Activated CD8-positive, alpha-beta T cell treated with anti-CD3 and anti-CD28 coated beads for 36 hours (primary cell): ENCODE measurements at regions not wholly inside any gene's neighbourhood (a gene's known extent, or its start where the extent isn't known, plus 50 kb on each side); places are given as distances from the start of the nearest gene placed in this dataset.

Experiments used
- ATAC-seq: fragments of 200-7000 bp; cut with Tn5 transposase; one replicate; pipeline ENCODE4 v1.10.0; 2021; ENCODE audit warnings: mild to moderate bottlenecking, moderate library complexity
- CTCF ChIA-PET: fragments of 350-600 bp; sonication (Branson Sonifier 250); formaldehyde crosslinking; loops from one replicate; lab custom pipeline; 2021; ENCODE audit warnings: antibody characterized with exemption; lab: Charles Lee
- POLR2A ChIA-PET: fragments of 350-600 bp; sonication (Branson Sonifier 250); formaldehyde crosslinking; loops from one replicate; lab custom pipeline; 2021; ENCODE audit warnings: antibody characterized with exemption; lab: Charles Lee
- DNase-seq: peaks from one replicate; pipeline ENCODE4 v3.0.0-alpha.2; 2020
- H3K27ac Mint-ChIP-seq: one replicate; pipeline ENCODE4 v1.8.0; 2021; ENCODE audit warnings: mild to moderate bottlenecking, mixed read lengths
- H3K27me3 Mint-ChIP-seq: one replicate; pipeline ENCODE4 v1.8.0; 2021; ENCODE audit warnings: mixed read lengths
- H3K36me3 Mint-ChIP-seq: one replicate; pipeline ENCODE4 v1.8.0; 2021; ENCODE audit warnings: low read depth, mixed read lengths
- H3K4me1 Mint-ChIP-seq: one replicate; pipeline ENCODE4 v1.8.0; 2021; ENCODE audit warnings: low read depth, mixed read lengths
- H3K4me3 Mint-ChIP-seq: one replicate; pipeline ENCODE4 v1.8.0; 2021; ENCODE audit warnings: mild to moderate bottlenecking, moderate library complexity, mixed read lengths
- H3K9me3 Mint-ChIP-seq: one replicate; pipeline ENCODE4 v1.8.0; 2021; ENCODE audit warnings: mixed read lengths
- intact Hi-C: fragments of 100-400 bp; cut with micrococcal nuclease; formaldehyde crosslinking; loops from one replicate; pipeline ENCODE4 v1.10.0; 2022
- TF ChIP-seq, protein P1 (sequence below): fragments of 200-600 bp; IDR thresholded peaks from one replicate; pipeline ENCODE4 v1.8.0; 2022; ENCODE audit warnings: antibody characterized with exemption, mild to moderate bottlenecking

- CTCF ChIA-PET, result no interaction called here
- no peak overlapping the region for H3K4me3 Mint-ChIP-seq
- no peaks in the 10 kb centered on the region for H3K9me3 Mint-ChIP-seq
- H3K4me1 Mint-ChIP-seq, result no peaks in the 10 kb centered on the region
- TF ChIP-seq, protein P1, sequence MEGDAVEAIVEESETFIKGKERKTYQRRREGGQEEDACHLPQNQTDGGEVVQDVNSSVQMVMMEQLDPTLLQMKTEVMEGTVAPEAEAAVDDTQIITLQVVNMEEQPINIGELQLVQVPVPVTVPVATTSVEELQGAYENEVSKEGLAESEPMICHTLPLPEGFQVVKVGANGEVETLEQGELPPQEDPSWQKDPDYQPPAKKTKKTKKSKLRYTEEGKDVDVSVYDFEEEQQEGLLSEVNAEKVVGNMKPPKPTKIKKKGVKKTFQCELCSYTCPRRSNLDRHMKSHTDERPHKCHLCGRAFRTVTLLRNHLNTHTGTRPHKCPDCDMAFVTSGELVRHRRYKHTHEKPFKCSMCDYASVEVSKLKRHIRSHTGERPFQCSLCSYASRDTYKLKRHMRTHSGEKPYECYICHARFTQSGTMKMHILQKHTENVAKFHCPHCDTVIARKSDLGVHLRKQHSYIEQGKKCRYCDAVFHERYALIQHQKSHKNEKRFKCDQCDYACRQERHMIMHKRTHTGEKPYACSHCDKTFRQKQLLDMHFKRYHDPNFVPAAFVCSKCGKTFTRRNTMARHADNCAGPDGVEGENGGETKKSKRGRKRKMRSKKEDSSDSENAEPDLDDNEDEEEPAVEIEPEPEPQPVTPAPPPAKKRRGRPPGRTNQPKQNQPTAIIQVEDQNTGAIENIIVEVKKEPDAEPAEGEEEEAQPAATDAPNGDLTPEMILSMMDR, result no peak
- no peak for DNase-seq
- peaks cover 9% of the 10 kb centered on the region for H3K27me3 Mint-ChIP-seq
- POLR2A ChIA-PET, result no interaction called here
- intact Hi-C loops, result no loop called here
- no peak for ATAC-seq
- no peaks in the 10 kb centered on the region for H3K36me3 Mint-ChIP-seq
- H3K27ac Mint-ChIP-seq, result no peak overlapping the region
Observed at GRCh38 chr5:115457571-115457970, 87.0 kb downstream of the FEM1C start.

GRCh38 chr5:115456539-115457040 is 88.0 kb downstream of the FEM1C start:
- Mint-ChIP-seq H3K36me3 (no peaks in the 10 kb centered on the region), H3K4me1 (no peaks in the 10 kb centered on the region), H3K9me3 (no peaks in the 10 kb centered on the region), H3K4me3 (no peak overlapping the region), H3K27me3 (peaks cover 6% of the 10 kb centered on the region), H3K27ac (no peak overlapping the region)
- ChIA-PET POLR2A (no interaction called here), CTCF (interaction anchor here (0.8 kb wide), 1 partner anchor 147 kb away, joined by 3 read pairs; no protein-coding TSS in a partner anchor)
- TF ChIP-seq, protein P1, result no peak
- intact Hi-C loops, result no loop called here
- no peak for DNase-seq
- ATAC-seq, result no peak

GRCh38 chr5:115456056-115456455 is 88.5 kb downstream of the FEM1C start:
- no peak overlapping the region for H3K4me3 Mint-ChIP-seq
- DNase-seq (no peak), ATAC-seq (no peak)
- TF ChIP-seq, protein P1, result no peak
- no peak overlapping the region for H3K27ac Mint-ChIP-seq
- no peaks in the 10 kb centered on the region for H3K36me3 Mint-ChIP-seq
- peaks cover 3% of the 10 kb centered on the region for H3K27me3 Mint-ChIP-seq
- ChIA-PET POLR2A (no interaction called here), CTCF (interaction anchor here (0.8 kb wide), 1 partner anchor 147 kb away, joined by 3 read pairs; no protein-coding TSS in a partner anchor)
- no peaks in the 10 kb centered on the region for H3K4me1 Mint-ChIP-seq
- no peaks in the 10 kb centered on the region for H3K9me3 Mint-ChIP-seq
- intact Hi-C loops, result no loop called here

GRCh38 chr5:115455301-115455707 is 89.3 kb downstream of the FEM1C start:
- no peaks in the 10 kb centered on the region for H3K36me3 Mint-ChIP-seq
- no peak overlapping the region for H3K27ac Mint-ChIP-seq
- CTCF ChIA-PET, result no interaction called here
- H3K27me3 Mint-ChIP-seq, result peaks cover 3% of the 10 kb centered on the region
- TF ChIP-seq, protein P1, result no peak
- POLR2A ChIA-PET, result no interaction called here
- intact Hi-C loops, result no loop called here
- H3K9me3 Mint-ChIP-seq, result no peaks in the 10 kb centered on the region
- no peak overlapping the region for H3K4me3 Mint-ChIP-seq
- ATAC-seq, result no peak
- H3K4me1 Mint-ChIP-seq, result no peaks in the 10 kb centered on the region
- no peak for DNase-seq

DNA sequence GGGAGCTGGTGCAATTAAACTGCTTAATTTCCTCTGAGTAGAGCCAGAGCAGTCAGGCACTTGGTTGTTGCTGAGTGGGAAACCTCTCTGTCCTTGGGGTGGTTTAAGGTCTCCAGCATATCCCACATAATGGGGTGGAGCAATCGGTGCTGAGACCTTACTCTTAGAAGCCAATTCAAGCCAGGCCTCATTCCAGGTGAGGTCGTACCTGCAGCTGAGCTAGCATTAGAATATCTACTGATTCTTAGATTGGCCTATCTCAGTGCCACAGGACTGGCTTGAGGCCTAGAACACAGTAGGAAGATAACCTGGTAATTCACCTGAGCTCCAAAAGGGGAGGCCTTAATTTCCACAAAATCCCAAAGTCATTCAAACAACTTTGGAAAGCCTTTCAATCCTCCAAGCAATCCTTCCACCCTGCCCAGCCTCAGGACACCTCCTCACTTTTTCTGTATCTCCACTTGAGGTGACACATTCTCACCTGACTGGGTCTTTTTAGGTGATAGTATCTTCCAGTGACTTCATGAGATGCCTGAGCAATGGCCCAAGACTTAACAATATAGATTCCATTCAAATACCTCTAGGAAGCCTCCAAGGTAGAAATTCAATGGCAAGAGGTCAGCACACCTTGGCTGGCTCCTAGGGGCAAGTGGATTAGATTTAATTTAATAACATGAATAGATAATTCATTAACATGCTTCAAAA is 91.0 kb downstream of the FEM1C start:
- TF ChIP-seq, protein P1, result no peak
- Mint-ChIP-seq H3K36me3 (no peaks in the 10 kb centered on the region), H3K4me1 (no peaks in the 10 kb centered on the region), H3K27me3 (peaks cover 3% of the 10 kb centered on the region), H3K4me3 (no peak overlapping the region), H3K9me3 (no peaks in the 10 kb centered on the region), H3K27ac (no peak overlapping the region)
- intact Hi-C loops, result no loop called here
- ChIA-PET POLR2A (no interaction called here), CTCF (no interaction called here)
- no peak for ATAC-seq
- DNase-seq, result no peak
